HEK293 (cell line): ENCODE measurements at regions not wholly inside any gene's neighbourhood (a gene's known extent, or its start where the extent isn't known, plus 50 kb on each side); places are given as distances from the start of the nearest gene placed in this dataset.

Experiments
- CTCF ChIP-seq: fragments of 450-650 bp; formaldehyde crosslinking; IDR thresholded peaks from 2 replicates; pipeline ENCODE4 v1.5.1; 2016; ENCODE audit warnings: missing biosample characterization, missing genetic modification characterization
- REST ChIP-seq: fragments of 450-650 bp; formaldehyde crosslinking; IDR thresholded peaks from 2 replicates; pipeline ENCODE4 v1.5.1; 2016; ENCODE audit warnings: missing biosample characterization, missing genetic modification characterization
- SCRT2 ChIP-seq: fragments of 450-650 bp; formaldehyde crosslinking; IDR thresholded peaks from 2 replicates; pipeline ENCODE4 v1.5.1; 2016; ENCODE audit warnings: missing biosample characterization, missing genetic modification characterization
- TCF7L2 ChIP-seq: IDR thresholded peaks from 2 replicates; pipeline ENCODE4 v1.6.1; 2011; ENCODE audit warnings: low read depth, mild to moderate bottlenecking, inconsistent platforms, low read length, moderate library complexity, borderline replicate concordance
- YY1 ChIP-seq: fragments of 450-650 bp; formaldehyde crosslinking; IDR thresholded peaks from 2 replicates; pipeline ENCODE4 v1.5.1; 2018; ENCODE audit warnings: missing biosample characterization, missing genetic modification characterization
- ZNF416 ChIP-seq: fragments of 450-650 bp; formaldehyde crosslinking; IDR thresholded peaks from 2 replicates; pipeline ENCODE4 v1.5.1; 2016; ENCODE audit warnings: missing biosample characterization, missing genetic modification characterization
- ZNF624 ChIP-seq: fragments of 450-650 bp; formaldehyde crosslinking; IDR thresholded peaks from 2 replicates; pipeline ENCODE4 v1.5.1; 2017; ENCODE audit warnings: missing biosample characterization, missing genetic modification characterization
- ZNF645 ChIP-seq: fragments of 450-650 bp; formaldehyde crosslinking; IDR thresholded peaks from 2 replicates; pipeline ENCODE4; 2016; ENCODE audit warnings: missing biosample characterization, missing genetic modification characterization

- TF ChIP-seq SCRT2 (tag by site-specific recombination) (no peak), CTCF (tag by site-specific recombination) (no peak), REST (tag by site-specific recombination) (no peak), TCF7L2 (no peak), YY1 (tag by site-specific recombination) (no peak), ZNF645 (tag by site-specific recombination) (no peak), ZNF416 (no peak), ZNF624 (no peak)
These were observed 204.2 kb upstream of the PLD5 start for GRCh38 chr1:242728696-242729095.
